Stomach (tissue), 8 donors: ENCODE measurements at regions not wholly inside any gene's neighbourhood (a gene's known extent, or its start where the extent isn't known, plus 50 kb on each side); places are given as distances from the start of the nearest gene placed in this dataset.

Source experiments
- DNase-seq, 2 donors: peaks; one replicate each; pipeline versions ENCODE4 v3.0.0 to v3.0.0-alpha.2; 2013 to 2019
- H3K27ac ChIP-seq, 5 donors: fragments of 200-600 bp in 4 of 5; sonication (generic) in 4 of 5; one replicate each; pipeline ENCODE4 v1.5.1; 2013 to 2019; ENCODE audit warnings: mild to moderate bottlenecking in 1 of 5, moderate library complexity in 1 of 5
- H3K27me3 ChIP-seq, 3 donors: fragments of 200-600 bp; sonication (generic); one replicate each; pipeline ENCODE4 v1.5.1; 2017 to 2019; ENCODE audit warnings: mixed run types in 1 of 3
- H3K36me3 ChIP-seq, 4 donors: fragments of 200-600 bp; sonication (generic); 1 replicate in 3 of 4; 2 replicates in 1 of 4; pipeline ENCODE4 v1.5.1; 2016 to 2019
- H3K4me1 ChIP-seq, 4 donors: fragments of 200-600 bp; sonication (generic); one replicate each; pipeline ENCODE4 v1.5.1; 2016 to 2019
- H3K4me3 ChIP-seq, 4 donors: fragments of 200-600 bp; sonication (generic) in 3 of 4; one replicate each; pipeline ENCODE4 v1.5.1; 2016 to 2019; ENCODE audit warnings: mild to moderate bottlenecking in 1 of 4
- H3K9me3 ChIP-seq, 4 donors: fragments of 200-600 bp; sonication (generic); one replicate each; pipeline ENCODE4 v1.5.1; 2016 to 2019
- EP300 ChIP-seq: sonication (generic); formaldehyde crosslinking; IDR thresholded peaks from one replicate; pipeline ENCODE4 v1.6.1; 2017; ENCODE audit warnings: antibody characterized with exemption
- POLR2A ChIP-seq, 4 donors: fragments of 450-650 bp; IDR thresholded peaks; one replicate each; pipeline ENCODE4 v1.6.1; 2016; ENCODE audit warnings: antibody characterized with exemption in 4 of 4, control low read depth in 2 of 4, mild to moderate bottlenecking in 1 of 4, moderate library complexity in 1 of 4
- POLR2AphosphoS5 ChIP-seq, 3 donors: sonication (generic); formaldehyde crosslinking; IDR thresholded peaks; one replicate each; pipeline ENCODE4 v1.6.1; 2016; ENCODE audit warnings: antibody characterized with exemption in 3 of 3
- WGBS, 5 donors: extraction: QIAGEN DNeasy Blood & Tissue Kit in 3 of 5; methylation state at CpG; one replicate each; pipeline versions ENCODE4 v1.1.5 to v1.1.7; 2013 to 2018; 5-methylcytosine and 5-hydroxymethylcytosine counted together
- intact Hi-C: fragments of 100-400 bp; cut with DNase I; formaldehyde crosslinking; loops from one replicate; pipeline ENCODE4 v1.15.1; 2023; ENCODE audit warnings: low total_unique reads
- TF ChIP-seq, protein P1 (sequence below), 7 experiments: fragments of 450-650 bp in 4 of 7; fragments of 200-600 bp in 3 of 7; sonication (generic) in 3 of 7; IDR thresholded peaks; one replicate each; pipeline ENCODE4 v1.5.1; 2016 to 2019; ENCODE audit warnings: antibody characterized with exemption in 7 of 7, control low read depth in 2 of 7, mild to moderate bottlenecking in 1 of 7
- donor health status: healthy with polysubstance abuse.
- donor health status: Bipolar disorder and iron deficiency.
- donor health status: healthy.

DNA sequence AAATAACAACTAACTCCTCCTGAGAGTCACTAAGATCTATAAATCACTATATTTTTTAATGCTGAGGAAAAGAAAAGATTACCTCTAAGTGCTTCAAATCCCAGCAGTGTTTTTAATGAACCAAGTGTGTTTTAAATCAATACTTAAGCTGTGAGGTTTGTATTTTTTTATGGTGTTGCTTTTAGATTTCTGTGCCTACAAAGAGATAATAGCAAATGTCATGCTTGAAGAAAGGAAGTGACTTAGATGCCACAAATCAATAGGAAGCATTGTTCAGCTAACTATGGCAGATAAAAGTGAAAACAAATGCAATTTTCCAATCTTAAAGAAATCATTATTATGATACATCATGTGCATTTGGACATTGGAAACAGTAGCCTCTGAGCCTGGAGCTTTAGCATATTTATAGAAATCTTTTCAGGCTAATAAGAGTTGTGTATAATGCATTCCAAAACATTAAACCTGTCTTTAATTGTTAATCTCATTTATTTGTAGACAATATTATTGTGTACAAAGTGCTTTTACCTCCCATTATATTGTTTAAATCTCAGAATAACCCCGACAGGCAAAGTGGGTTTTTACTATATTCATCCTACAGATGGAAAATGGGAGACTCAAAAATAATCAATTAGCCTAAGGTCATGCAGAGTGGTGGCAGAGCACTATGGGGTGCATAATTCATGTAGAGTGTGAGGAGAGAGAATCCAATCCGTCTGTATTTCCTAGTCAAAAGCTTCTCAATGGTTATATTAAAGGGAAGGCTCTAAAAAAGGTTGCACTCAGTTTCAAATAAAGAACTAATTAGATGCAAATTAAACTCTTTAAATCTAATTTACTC lies 486.2 kb downstream of the NAV3 start:
- intact Hi-C loops = no loop called here
- TF ChIP-seq, protein P1, sequence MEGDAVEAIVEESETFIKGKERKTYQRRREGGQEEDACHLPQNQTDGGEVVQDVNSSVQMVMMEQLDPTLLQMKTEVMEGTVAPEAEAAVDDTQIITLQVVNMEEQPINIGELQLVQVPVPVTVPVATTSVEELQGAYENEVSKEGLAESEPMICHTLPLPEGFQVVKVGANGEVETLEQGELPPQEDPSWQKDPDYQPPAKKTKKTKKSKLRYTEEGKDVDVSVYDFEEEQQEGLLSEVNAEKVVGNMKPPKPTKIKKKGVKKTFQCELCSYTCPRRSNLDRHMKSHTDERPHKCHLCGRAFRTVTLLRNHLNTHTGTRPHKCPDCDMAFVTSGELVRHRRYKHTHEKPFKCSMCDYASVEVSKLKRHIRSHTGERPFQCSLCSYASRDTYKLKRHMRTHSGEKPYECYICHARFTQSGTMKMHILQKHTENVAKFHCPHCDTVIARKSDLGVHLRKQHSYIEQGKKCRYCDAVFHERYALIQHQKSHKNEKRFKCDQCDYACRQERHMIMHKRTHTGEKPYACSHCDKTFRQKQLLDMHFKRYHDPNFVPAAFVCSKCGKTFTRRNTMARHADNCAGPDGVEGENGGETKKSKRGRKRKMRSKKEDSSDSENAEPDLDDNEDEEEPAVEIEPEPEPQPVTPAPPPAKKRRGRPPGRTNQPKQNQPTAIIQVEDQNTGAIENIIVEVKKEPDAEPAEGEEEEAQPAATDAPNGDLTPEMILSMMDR (IDR thresholded peaks at IDR 0.05) = no peak
- WGBS, 5 donors = 48 to 70% (median 57%) methylated on average over 2 of the region's 2 CpGs
- DNase-seq = no peak
- H3K27me3 ChIP-seq = no peaks in the 10 kb centered on the region
- no peak overlapping the region for H3K27ac ChIP-seq
- no peaks in the 10 kb centered on the region for H3K4me1 ChIP-seq
- no peaks in the 10 kb centered on the region for H3K36me3 ChIP-seq
- no peak overlapping the region for H3K4me3 ChIP-seq
- no peaks in the 10 kb centered on the region for H3K9me3 ChIP-seq

DNA sequence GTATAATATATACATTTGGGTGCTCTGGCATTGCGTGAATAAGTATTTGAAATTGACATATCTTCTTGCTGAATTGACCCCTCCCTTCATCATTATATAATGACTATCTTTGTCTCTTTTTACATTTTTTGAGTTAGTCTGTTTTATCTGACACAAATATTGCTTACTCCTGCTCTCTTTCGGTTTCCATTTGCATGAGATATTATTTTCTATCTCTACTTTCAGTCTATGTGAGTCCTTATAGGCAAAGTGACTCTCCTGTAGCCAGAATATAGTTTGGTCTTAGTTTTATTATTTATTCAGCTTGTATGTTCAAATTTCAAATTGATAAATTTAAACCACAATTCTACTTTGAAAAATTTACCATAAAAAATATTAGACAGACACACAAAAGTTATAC lies 491.0 kb downstream of the NAV3 start:
- H3K27ac ChIP-seq = no peak overlapping the region

DNA sequence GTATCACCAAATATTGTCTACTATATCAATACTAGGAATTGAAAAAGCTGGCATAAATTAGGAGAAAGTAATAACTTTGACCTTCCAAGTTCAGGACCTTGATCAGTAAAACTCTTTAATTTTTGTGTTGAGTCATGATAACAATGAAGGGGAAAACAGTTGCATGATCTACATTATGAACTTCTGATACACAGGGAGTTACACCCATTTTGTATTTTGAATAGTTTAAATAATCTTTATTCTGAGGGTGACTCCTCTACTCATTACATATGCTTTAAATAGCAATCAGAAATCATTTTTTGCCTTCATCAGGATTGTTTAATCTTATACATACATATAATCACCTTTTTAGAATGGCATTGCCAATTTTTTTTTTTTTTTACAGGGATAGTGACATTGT lies 492.5 kb downstream of the NAV3 start:
- H3K36me3 ChIP-seq = no peaks in the 10 kb centered on the region
- no peak overlapping the region for H3K27ac ChIP-seq
- H3K4me1 ChIP-seq = no peaks in the 10 kb centered on the region
- no peak for DNase-seq
- H3K4me3 ChIP-seq = no peak overlapping the region
- TF ChIP-seq POLR2A (IDR thresholded peaks at IDR 0.05) = no peak
- TF ChIP-seq, protein P1 (IDR thresholded peaks at IDR 0.05) = no peak
- TF ChIP-seq EP300 = no peak
- no peak for TF ChIP-seq POLR2AphosphoS5 (IDR thresholded peaks at IDR 0.05)
- intact Hi-C loops = no loop called here
- no peaks in the 10 kb centered on the region for H3K9me3 ChIP-seq
- no peaks in the 10 kb centered on the region for H3K27me3 ChIP-seq

More for the DNA sequence above, 491.0 kb downstream of the NAV3 start:
- TF ChIP-seq POLR2AphosphoS5 (IDR thresholded peaks at IDR 0.05) (no peak), EP300 (no peak), POLR2A (IDR thresholded peaks at IDR 0.05) (no peak)
- TF ChIP-seq, protein P1 (IDR thresholded peaks at IDR 0.05) = no peak
- Histone ChIP-seq H3K36me3 (no peaks in the 10 kb centered on the region), H3K4me1 (no peaks in the 10 kb centered on the region), H3K4me3 (no peak overlapping the region), H3K27me3 (no peaks in the 10 kb centered on the region), H3K9me3 (no peaks in the 10 kb centered on the region)
- 81 to 89% (median 83%) methylated on average over 2 of the region's 2 CpGs for WGBS, 5 donors
- intact Hi-C loops = no loop called here
- no peak for DNase-seq

DNA sequence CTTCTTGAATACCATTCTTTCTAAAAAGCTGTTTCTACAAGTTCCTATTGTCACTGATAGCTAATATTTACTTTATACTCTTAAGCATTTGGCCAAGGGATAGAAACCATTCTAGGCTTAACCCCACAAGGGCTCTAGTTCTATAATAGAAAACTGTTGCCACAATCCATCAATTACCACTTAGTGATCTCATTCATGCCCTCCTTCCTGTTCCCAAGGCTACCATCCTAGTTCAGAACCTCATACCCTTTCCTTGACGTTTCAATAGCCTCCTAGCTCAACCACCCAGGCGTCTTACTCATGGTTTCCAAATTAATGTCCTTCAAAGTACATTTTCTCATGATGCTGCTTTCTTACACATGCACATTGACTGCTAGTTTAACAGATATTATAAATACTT lies 493.5 kb downstream of the NAV3 start:
- intact Hi-C loops = no loop called here
- Histone ChIP-seq H3K4me3 (no peak overlapping the region), H3K27me3 (no peaks in the 10 kb centered on the region), H3K4me1 (no peaks in the 10 kb centered on the region), H3K36me3 (no peaks in the 10 kb centered on the region), H3K9me3 (no peaks in the 10 kb centered on the region), H3K27ac (no peak overlapping the region)
- TF ChIP-seq POLR2AphosphoS5 (IDR thresholded peaks at IDR 0.05) = no peak
- TF ChIP-seq, protein P1 (IDR thresholded peaks at IDR 0.05) = no peak
- TF ChIP-seq POLR2A (IDR thresholded peaks at IDR 0.05) = no peak
- no peak for TF ChIP-seq EP300
- WGBS, 5 donors = 32 to 44% (median 35%) methylated on average over 2 of the region's 2 CpGs
- no peak for DNase-seq
